Mononuclear cell (primary cell): ENCODE measurements at regions not wholly inside any gene's neighbourhood (a gene's known extent, or its start where the extent isn't known, plus 50 kb on each side); places are given as distances from the start of the nearest gene placed in this dataset.

ENCODE experiments used
- H3K27me3 ChIP-seq: 2 replicates; pipeline ENCODE4 v1.6.0; 2011; ENCODE audit warnings: low read length, control low read depth; ENCODE audit not compliant: insufficient read depth
- H3K4me1 ChIP-seq: 2 replicates; pipeline ENCODE4 v1.5.1; 2011; ENCODE audit warnings: mild to moderate bottlenecking, low read length, control low read depth; ENCODE audit not compliant: insufficient read depth
- H3K4me3 ChIP-seq: 2 replicates; pipeline ENCODE4 v1.5.1; 2011; ENCODE audit warnings: mild to moderate bottlenecking, low read length, moderate library complexity
- H3K9me3 ChIP-seq: 2 replicates; pipeline ENCODE4 v1.5.1; 2011; ENCODE audit warnings: low read depth, mild to moderate bottlenecking, control low read depth, low read length

- H3K4me1 ChIP-seq: no peaks in the 10 kb centered on the region
- H3K4me3 ChIP-seq: no peak overlapping the region
- no peaks in the 10 kb centered on the region for H3K9me3 ChIP-seq
- H3K27me3 ChIP-seq: no peaks in the 10 kb centered on the region
These were observed 509.6 kb upstream of the USP24 start for GRCh38 chr1:55724551-55725325.

- no peaks in the 10 kb centered on the region for H3K4me1 ChIP-seq
- H3K27me3 ChIP-seq: no peaks in the 10 kb centered on the region
- no peaks in the 10 kb centered on the region for H3K9me3 ChIP-seq
- H3K4me3 ChIP-seq: no peak overlapping the region
These were observed 507.8 kb upstream of the USP24 start for GRCh38 chr1:55723001-55723400.

- H3K4me1 ChIP-seq: no peaks in the 10 kb centered on the region
- no peaks in the 10 kb centered on the region for H3K9me3 ChIP-seq
- H3K27me3 ChIP-seq: no peaks in the 10 kb centered on the region
- no peak overlapping the region for H3K4me3 ChIP-seq
These were observed 505.1 kb upstream of the USP24 start for GRCh38 chr1:55720261-55720660.

GRCh38 chr1:55718758-55719671 is 503.9 kb upstream of the USP24 start:
- no peak overlapping the region for H3K4me3 ChIP-seq
- H3K4me1 ChIP-seq: no peaks in the 10 kb centered on the region
- no peaks in the 10 kb centered on the region for H3K27me3 ChIP-seq
- no peaks in the 10 kb centered on the region for H3K9me3 ChIP-seq

GRCh38 chr1:55717111-55717510 is 501.9 kb upstream of the USP24 start:
- Histone ChIP-seq H3K4me3 (no peak overlapping the region), H3K9me3 (no peaks in the 10 kb centered on the region), H3K4me1 (no peaks in the 10 kb centered on the region), H3K27me3 (no peaks in the 10 kb centered on the region)

- H3K4me3 ChIP-seq: no peak overlapping the region
These were observed 501.4 kb upstream of the USP24 start for GRCh38 chr1:55716610-55717009.

GRCh38 chr1:55716151-55716550 is 501.0 kb upstream of the USP24 start:
- Histone ChIP-seq H3K4me3 (no peak overlapping the region), H3K4me1 (no peaks in the 10 kb centered on the region), H3K27me3 (no peaks in the 10 kb centered on the region), H3K9me3 (no peaks in the 10 kb centered on the region)

More at GRCh38 chr1:55716610-55717009, 501.4 kb upstream of the USP24 start:
- H3K9me3 ChIP-seq: no peaks in the 10 kb centered on the region
- no peaks in the 10 kb centered on the region for H3K4me1 ChIP-seq
- no peaks in the 10 kb centered on the region for H3K27me3 ChIP-seq

GRCh38 chr1:55714230-55714629 is 499.1 kb upstream of the USP24 start:
- Histone ChIP-seq H3K4me3 (no peak overlapping the region), H3K4me1 (no peaks in the 10 kb centered on the region), H3K27me3 (no peaks in the 10 kb centered on the region), H3K9me3 (no peaks in the 10 kb centered on the region)

- H3K9me3 ChIP-seq: no peaks in the 10 kb centered on the region
- no peaks in the 10 kb centered on the region for H3K4me1 ChIP-seq
- H3K4me3 ChIP-seq: no peak overlapping the region
- H3K27me3 ChIP-seq: no peaks in the 10 kb centered on the region
These were observed 498.4 kb upstream of the USP24 start for GRCh38 chr1:55713516-55713915.

- Histone ChIP-seq H3K4me3 (no peak overlapping the region), H3K9me3 (no peaks in the 10 kb centered on the region), H3K4me1 (no peaks in the 10 kb centered on the region), H3K27me3 (no peaks in the 10 kb centered on the region)
These were observed 497.0 kb upstream of the USP24 start for GRCh38 chr1:55712148-55712547.

- Histone ChIP-seq H3K9me3 (no peaks in the 10 kb centered on the region), H3K4me3 (no peak overlapping the region), H3K4me1 (no peaks in the 10 kb centered on the region), H3K27me3 (no peaks in the 10 kb centered on the region)
These were observed 493.6 kb upstream of the USP24 start for GRCh38 chr1:55708781-55709180.

- Histone ChIP-seq H3K27me3 (no peaks in the 10 kb centered on the region), H3K4me3 (no peak overlapping the region), H3K9me3 (no peaks in the 10 kb centered on the region), H3K4me1 (no peaks in the 10 kb centered on the region)
These were observed 492.7 kb upstream of the USP24 start for GRCh38 chr1:55707846-55708245.

- Histone ChIP-seq H3K9me3 (no peaks in the 10 kb centered on the region), H3K27me3 (no peaks in the 10 kb centered on the region), H3K4me1 (no peaks in the 10 kb centered on the region), H3K4me3 (no peak overlapping the region)
These were observed 492.0 kb upstream of the USP24 start for GRCh38 chr1:55707196-55707595.

- H3K4me3 ChIP-seq: no peak overlapping the region
- no peaks in the 10 kb centered on the region for H3K4me1 ChIP-seq
- no peaks in the 10 kb centered on the region for H3K9me3 ChIP-seq
- no peaks in the 10 kb centered on the region for H3K27me3 ChIP-seq
These were observed 491.2 kb upstream of the USP24 start for GRCh38 chr1:55706397-55706796.

- Histone ChIP-seq H3K4me3 (no peak overlapping the region), H3K9me3 (no peaks in the 10 kb centered on the region), H3K4me1 (no peaks in the 10 kb centered on the region), H3K27me3 (no peaks in the 10 kb centered on the region)
These were observed 488.7 kb upstream of the USP24 start for GRCh38 chr1:55703726-55704363.
